Stimulated activated CD4-positive, alpha-beta T cell treated with anti-CD3 and anti-CD28 coated beads, Interleukin-2, amount 100 ng/mL, for 4 hours (primary cell): ENCODE measurements at regions not wholly inside any gene's neighbourhood (a gene's known extent, or its start where the extent isn't known, plus 50 kb on each side); places are given as distances from the start of the nearest gene placed in this dataset.

Source experiments
- DNase-seq: peaks from one replicate; pipeline ENCODE4 v3.0.0-alpha.2; 2020; ENCODE audit warnings: low read depth

DNA sequence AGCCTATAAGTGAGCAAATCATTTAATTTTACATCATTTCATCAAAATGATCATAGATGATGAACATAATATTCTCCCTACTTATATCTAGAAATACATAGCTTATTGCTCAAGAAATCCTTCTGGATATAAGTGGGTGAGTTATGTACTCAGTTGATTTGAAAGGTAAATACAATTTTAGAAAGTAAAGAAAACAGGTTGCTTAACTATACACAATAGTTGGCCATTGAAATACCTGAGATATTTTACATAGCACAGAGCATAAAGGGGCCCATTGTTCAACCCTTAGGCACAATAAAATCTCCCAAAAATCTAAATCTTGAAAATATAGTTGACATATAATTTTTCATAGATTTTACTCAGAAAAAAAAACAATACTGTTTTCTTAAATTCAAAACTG, 782.0 kb upstream of the KLHL1 start:
- DNase-seq, result no peak

DNA sequence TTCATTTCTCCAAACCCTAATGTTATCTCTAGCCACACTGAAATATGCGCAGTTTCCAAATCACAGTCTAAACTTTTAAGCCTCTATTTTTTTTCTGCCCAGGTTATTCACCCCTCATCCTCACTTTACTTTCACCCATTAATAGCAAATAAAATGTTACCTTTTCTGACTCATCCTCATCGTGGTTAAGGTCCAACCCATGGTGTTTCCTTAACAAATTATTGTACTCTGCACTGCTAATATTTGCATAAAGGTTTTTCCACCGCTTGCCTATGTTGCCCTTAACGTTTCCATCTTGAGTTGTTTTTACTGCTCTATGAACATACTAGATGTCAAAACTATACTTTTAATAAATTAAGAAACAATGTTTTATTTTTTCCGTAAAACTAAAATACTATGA, 780.9 kb upstream of the KLHL1 start:
- DNase-seq, result no peak

DNA sequence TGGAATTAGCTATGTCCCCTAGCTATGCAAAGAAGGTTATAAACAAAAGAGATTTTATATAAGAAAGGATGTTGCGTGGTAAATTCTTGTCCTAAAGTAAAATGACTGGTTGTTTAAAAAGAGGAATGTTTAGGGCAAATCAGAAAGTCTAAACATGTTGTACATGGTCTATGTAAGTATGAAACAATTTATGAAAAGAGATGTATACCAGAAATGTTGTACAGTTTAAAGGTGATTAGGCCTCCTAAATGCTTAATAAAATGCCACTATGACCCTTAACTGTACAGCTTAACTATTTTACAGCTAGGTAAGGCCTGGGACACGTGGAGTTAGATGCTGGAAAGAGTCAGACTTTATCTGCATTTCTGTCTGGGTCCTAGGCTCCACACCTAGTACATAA, 775.9 kb upstream of the KLHL1 start:
- DNase-seq, result no peak

DNA sequence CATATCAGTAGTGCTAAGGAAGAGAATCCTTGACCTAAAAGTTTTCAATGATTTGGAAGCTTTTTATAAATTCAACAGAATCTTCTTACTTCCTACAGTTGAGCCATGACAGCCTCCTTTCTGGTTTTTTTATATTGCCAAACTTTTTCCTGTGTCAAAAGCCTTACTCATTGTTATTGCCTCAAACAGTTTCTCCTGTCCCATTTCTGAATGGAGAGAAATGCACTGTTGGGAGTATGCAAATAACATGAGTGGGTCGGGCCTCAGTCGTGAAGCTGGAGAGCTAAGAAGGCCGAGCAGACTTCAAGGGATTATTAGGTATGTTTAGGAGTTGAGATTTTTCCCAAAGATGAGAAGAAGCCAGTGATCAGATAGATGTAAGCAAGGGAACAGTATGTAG, 766.4 kb upstream of the KLHL1 start:
- no peak for DNase-seq

DNA sequence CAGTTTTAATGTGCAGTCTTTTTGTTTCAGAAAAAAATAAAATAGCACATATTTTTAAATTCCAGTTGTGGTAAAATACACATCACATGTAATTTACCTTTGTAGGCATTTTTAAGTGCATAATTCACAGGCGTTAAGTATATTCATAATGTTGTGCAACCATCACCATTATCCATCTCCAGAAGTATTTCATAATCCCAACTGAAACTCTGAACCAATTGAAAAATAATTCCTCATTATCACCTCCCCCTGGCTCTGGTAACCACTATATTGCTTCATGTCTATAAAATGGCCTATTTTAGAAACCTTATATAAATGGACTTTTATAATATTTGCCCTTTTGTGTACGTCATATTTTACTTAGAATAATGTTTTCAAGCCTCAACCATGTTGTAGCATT, 756.5 kb upstream of the KLHL1 start:
- DNase-seq, result no peak

DNA sequence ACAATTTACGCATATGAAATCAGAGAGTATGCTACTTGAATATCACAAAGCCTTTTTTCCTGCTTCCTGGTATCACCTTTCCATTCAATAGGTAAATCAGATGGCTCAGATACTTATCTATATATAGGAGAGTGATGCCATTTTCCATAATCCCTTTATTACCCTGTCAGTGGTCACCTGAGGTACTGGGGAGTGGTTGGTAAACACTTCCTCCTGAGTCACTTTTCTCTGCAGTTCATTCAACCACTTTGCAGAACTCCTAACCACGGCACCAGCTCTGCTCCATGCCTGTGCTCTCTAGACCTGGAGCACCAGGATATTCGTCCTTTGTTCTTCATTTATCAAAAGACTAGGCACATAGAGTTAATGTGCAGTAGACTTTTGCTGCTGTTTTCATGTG, 748.5 kb upstream of the KLHL1 start:
- DNase-seq, result no peak

DNA sequence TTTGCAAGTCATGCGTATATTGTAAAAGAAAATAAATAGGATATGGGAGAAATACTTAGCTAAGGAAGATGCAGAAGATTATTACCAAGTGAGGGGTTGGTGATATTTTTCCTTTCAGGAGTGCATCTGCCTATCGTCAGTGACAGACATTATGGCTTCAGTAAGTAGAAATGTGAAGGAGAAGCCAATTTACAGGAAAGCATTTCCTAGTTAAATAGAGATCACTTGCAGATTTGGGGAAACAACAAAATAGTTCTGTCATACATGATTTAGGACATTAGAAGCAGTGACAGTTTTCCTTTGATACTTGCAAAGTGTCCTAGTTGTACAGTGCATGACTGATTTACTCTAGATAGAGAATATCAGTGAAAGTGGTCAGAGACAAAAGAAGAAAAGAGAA, 747.8 kb upstream of the KLHL1 start:
- DNase-seq, result no peak

DNA sequence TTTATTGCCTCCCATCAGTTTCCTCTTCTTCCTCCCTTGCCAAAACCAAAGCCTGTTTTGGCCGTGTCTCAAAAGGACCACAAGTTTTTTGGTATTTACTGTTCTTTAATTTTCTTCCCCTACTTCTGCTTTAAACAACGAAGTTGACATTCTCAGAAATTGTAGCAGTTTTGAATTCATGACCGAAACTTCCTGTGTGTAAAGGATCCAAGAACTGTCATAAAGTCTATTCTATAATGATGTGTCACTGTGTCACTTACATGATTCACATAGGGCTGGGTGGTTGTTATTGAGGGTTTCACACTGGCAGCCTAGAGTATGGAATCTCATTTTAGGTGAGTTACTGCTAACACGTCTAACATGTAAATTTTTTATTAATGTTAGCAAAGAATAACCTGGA, 741.0 kb upstream of the KLHL1 start:
- DNase-seq, result no peak

DNA sequence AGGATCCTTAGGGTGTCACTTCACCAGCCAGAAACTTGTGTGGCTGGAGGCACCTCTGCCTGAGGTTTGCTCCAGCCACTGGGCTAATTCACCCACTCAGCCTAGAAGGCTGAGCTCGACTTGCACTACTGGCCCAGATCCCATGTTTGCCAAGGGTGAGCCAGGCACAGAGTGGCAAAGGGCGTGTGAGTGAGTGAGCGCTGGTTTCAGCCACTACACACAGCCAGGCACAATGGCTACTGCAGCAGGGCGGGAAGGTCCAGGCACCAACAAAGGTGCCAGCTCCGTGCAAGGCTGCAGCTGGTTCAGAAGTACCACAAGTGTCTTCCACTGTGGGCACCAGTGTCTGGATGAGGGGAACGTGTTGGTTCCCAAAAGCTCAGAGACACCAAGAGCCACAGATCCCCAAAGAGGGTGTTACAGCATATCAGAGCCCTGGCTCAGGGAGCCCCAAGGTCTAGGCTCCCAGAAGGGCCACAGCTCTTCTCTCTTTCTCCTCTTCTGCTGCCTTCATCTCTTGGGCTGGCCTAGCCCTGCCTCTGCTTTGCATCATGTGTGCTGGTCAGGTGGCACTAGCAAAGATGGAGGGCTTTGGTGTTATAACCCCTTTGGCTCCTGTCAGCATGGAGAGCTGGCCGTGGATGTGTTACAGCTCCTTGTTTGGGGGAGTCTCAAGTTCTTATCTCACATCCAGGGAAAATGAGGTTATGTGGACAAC, 736.3 kb upstream of the KLHL1 start:
- DNase-seq, result no peak

DNA sequence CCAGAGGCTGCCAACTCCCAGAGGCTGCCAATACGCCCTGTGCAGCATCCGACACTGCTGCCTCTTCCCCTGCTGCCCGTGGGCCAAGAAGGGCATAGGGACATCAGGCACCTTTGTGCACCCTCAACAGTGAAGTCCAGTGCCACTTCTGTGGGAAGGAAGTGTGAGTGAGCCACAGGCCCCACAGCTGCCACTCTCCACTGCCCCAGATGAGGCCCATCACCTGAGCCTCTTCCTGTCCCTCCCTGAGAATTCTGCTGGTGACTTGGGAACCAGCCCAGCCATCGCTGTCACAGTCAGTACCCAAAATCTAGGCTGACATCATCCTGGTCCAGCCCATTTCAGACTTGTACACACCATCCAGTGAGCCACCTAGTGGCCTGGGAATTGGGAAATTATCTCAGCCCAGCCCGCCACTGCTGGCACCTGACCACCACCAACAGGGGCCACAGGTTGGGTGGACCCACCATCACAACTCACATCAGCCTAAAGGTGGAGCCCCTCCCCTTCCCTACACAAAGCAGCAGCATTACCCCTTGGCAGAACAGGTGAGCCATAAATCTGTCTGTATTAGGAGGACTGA, 733.9 kb upstream of the KLHL1 start:
- DNase-seq, result no peak

DNA sequence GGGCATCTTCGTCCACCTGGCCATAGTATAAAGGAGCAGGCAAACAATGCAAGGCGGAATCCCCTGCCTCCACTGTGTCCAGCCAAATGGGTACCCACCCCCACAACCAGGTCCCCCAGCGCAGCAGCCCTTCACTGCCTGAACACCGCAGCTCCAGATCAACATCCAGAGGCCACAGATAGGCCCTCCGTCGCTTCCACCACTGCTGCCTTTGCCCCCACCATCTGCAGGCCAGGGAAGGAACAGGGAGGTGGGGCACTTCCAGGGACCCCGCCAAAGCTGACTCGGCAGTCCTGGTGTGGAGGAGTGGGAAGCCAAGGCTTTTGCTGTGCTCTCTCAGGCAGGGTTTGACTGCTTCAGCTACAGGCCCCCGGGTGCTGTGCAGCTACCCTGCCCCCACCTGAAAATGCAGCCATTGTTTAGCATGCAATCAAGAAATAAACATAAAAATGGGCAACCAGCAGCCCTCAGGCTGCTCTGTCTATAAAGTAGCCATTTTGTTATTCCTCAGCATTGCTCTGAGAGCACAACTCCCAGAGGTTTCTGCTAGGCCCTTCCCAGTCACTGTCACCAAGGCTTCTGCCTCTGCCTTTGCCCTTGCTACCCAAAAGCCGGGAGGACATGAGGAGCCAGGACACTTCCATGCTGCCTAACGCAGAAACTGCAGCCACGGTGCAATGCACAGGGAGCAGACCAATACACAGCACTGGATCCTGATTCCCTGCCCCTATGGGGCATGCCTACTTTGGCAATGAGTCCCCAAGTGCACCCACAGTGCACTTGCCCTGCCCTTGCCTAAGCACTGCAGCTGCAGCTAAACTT, 733.2 kb upstream of the KLHL1 start:
- no peak for DNase-seq

DNA sequence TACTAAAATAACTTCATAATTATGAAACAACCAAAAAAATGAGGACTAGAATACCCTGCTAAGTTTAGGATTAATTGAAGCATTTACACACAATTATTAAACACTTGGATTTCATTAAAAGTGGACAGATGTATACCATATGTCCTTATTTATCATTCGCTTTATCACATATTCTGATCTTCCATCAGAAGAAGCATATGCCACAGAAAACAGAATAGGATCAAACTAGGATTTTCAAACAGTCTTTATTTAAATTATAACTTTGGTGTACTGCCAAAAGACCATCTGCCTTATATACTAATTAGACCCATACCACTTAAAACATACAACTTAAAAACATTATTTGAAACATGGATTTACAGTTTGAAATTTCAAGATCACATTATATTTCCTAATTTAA, 727.1 kb upstream of the KLHL1 start:
- DNase-seq, result no peak

DNA sequence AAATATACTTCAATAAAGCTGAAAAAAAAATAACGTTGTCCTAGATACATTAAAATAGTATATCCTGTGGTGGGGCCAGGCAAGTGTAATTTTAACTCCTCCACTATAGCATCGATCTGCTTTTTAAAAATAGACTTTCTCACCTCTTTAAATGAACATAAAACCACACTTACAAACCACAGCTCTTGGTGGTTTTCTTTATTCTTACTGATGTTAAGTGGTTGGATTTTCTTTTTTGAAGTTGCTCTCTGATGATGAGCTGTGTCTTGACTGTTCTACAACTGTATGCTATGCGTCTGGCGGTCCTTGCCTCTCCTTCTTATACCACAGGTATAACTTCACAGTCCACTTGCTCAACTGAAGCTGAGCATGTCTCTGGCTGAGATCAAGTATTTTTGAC, 721.5 kb upstream of the KLHL1 start:
- DNase-seq, result no peak

DNA sequence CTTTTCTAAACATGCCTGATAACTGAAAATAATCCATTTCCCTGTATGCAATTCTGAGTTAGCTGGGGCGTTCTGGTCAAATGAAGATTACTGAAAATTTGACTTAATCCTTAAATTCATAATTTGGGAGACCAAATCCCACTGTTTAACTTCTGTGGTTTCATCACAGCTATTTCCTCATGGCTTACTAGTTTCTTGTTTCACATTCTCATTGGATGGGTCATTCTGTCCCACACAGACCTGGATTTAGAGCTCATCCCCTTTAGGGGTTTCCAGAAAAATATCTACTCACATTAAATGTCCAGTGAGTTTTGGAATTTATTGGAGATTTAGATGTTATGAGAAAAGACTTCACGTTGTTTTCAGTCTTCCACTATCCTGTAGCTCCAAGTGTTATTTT, 709.3 kb upstream of the KLHL1 start:
- DNase-seq, result no peak

DNA sequence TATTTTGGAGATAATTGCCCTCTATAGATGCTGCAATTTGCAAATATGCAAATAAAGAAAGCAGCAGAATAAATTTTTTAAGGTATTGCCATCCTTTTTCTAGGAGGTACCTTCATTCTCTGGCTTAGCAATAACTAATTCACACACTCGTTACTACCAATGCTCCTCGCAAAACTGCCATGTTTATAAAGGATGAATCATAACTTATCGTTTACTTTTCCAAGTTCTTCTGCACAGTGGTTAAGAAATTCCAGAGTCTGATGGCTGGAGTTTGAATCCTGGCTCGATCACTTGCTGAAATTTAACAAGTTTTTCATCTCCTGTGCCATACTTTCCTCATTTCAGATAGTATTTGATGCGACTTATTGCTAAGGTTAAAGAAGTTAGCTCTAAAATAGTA, 708.6 kb upstream of the KLHL1 start:
- DNase-seq, result no peak

DNA sequence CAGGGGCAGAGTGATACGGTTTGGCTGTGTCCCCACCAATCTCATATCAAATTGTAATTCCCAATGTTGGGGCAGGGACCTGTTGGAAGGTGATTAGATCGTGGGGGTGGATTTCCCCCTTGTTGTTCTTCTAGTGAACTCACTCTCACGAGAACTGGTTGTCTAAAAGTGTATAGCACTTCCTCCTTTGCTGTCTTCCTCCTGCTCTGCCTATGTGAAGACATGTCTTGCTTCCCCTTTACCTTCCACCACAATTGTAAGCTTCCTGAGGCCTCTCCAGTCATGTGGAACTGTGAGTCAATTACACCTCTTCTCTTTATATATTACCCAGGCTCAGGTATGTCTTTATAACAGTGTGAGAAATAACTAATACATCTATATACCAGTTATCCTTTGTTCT, 706.4 kb upstream of the KLHL1 start:
- no peak for DNase-seq

DNA sequence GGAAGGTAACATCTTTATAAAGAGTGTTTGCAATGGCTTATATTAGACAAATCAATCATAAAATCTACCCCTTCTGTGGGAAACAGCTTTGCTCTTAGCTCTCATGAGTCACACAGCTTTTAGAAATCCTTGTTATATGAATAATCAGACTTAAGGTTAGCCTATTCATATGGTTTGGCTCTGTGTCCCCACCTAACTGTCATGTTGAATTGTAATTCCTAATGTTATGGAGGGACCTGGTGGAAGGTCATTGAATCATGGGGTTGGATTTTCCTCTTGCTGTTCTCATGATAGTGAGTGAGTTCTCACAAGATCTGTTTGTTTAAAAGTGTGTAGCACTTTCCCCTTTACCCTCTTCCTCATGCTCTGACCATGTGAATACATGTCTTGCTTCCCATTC, 704.2 kb upstream of the KLHL1 start:
- no peak for DNase-seq

DNA sequence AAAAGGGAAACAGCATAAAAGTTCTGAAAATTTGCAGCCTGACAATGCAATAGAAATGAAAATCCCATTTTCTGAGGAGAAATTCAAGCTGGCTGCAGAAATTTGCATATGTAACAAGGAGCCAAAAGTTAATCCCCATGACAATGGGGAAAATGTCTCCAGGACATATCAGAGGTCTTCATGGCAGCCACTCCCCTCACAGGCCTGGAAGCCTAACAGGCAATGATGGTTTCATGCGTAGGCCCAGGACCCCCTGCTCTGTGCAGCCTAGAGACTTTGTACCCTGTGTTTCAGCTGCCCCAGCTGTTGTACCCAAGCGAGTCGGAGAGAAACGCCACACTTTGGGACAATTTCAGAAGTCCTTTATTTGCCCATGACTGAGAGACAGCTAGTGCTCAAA, 701.3 kb upstream of the KLHL1 start:
- no peak for DNase-seq

DNA sequence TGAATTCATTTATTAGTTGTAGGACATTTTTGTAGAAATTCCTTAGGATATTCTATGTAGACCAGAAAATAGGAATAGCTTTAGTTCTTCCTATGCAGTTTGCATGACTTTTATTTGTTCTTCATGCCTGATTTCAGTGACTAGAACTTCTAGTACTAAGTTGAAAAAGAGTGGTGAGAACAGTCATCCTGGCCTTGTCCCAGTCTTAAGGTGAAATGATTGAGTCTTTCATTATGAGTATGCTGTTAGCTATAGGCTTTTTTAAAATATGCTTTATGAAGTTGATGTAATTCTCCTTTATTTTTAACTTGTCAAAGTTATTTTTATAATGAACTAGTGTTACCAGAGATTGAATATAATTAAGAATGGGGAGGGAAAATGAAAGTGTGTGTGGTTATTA, 690.1 kb upstream of the KLHL1 start:
- no peak for DNase-seq

DNA sequence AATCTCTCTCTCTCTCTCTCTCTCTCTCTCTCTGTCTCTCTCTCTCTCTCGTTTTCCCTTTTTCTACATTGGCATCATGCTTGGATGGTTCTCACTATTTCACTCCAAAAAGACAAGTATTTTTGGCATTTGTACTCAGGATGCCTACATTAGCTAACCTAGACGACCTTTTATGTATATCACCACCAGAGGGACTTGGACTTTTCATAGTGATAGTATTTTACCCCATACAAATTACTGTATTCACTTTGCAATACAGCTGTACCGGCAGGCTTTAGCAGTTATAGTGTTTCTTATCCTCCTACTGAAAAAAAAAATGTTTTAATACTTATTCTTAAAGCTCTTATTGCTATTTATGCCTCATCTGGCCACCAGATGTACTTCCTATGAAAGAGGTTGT, 687.2 kb upstream of the KLHL1 start:
- no peak for DNase-seq

DNA sequence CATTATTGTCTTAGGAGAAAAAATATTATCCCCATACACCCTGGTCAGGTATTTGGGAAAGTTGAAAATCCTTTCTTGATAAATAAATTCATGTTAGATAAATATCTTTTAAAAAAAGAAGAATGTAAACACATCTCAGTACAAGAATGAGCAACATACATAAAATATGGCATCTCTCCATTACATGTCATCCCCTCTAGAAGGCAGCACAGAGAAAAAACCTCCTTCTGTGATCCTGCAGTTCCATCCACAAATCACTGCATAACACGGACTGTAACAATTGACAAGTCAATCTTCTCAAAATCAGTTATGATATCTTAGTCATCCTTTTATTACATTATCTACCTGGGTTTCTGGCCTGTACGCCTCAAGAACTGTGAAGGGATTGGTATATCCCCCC, 683.9 kb upstream of the KLHL1 start:
- DNase-seq, result no peak

DNA sequence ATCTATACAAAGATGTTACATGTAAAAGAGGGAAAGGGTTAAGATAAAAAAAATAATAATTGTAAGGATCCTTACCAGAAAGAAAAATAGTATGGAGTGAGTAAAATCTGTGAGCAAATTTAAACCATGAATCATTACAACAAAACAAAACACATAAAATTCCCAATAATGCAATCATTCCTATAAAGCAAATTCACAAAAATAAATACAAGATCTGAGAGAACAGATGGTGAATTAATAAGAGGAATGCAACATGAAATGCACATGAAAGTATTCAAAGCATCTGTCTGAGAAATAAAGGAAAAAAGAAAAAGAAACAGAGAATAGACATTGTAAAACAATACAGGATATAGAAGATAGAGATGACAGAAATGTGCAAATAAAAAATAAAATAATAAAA, 681.5 kb upstream of the KLHL1 start:
- no peak for DNase-seq

DNA sequence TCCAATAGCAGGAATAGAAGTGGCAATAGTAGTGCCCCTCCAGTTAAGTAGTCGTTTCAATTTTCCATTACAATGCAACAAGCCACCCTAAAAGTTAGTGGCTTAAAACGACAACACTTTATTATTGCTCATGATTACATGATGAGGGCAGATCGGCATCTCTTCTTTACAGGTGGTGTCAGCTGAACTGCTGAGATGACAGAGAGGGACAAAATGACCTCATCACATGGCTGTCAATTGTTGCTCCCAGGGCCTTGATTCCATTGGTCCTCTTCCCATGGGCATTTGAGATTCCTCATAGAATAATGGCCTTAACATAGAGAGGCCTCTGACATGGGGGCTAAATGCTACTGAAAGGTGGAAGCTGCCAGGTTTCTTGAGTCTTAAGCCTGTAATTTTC, 679.8 kb upstream of the KLHL1 start:
- DNase-seq, result no peak
